AG04450 (cell line): ENCODE measurements at regions not wholly inside any gene's neighbourhood (a gene's known extent, or its start where the extent isn't known, plus 50 kb on each side); places are given as distances from the start of the nearest gene placed in this dataset.

Source experiments
- CTCF ChIA-PET: fragments of 300-600, 350-600 bp; formaldehyde crosslinking; extraction: SDS; loops from one replicate; lab custom pipeline; 2022; ENCODE audit warnings: antibody characterized with exemption, inconsistent platforms; lab: Charles Lee
- POLR2A ChIA-PET: fragments of 350-600 bp; formaldehyde crosslinking; extraction: SDS; loops from one replicate; lab custom pipeline; 2021; ENCODE audit warnings: antibody characterized with exemption, inconsistent platforms; lab: Yijun Ruan, JAX
- DNase-seq: peaks from one replicate; pipeline ENCODE4 v3.0.0-alpha.2; 2011; ENCODE audit warnings: low read depth, low spot score
- H3K27ac ChIP-seq: one replicate; pipeline ENCODE4 v1.5.1; 2012; ENCODE audit warnings: low read depth, low read length, control low read depth
- H3K27me3 ChIP-seq: one replicate; pipeline ENCODE4 v1.6.0; 2012; ENCODE audit warnings: low read length; ENCODE audit not compliant: control insufficient read depth, insufficient read depth
- H3K4me3 ChIP-seq: 2 replicates; pipeline ENCODE4 v1.5.1; 2011; ENCODE audit warnings: mild to moderate bottlenecking, low read depth, low read length, control low read depth
- H3K9me3 ChIP-seq: 2 replicates; pipeline ENCODE4 v1.5.1; 2012; ENCODE audit warnings: low read length; ENCODE audit not compliant: control insufficient read depth, insufficient read depth
- TF ChIP-seq, protein P1 (sequence below): IDR thresholded peaks from 2 replicates; pipeline ENCODE4 v1.5.1; 2011; ENCODE audit warnings: low read depth, low read length, control low read depth, inconsistent platforms

DNA sequence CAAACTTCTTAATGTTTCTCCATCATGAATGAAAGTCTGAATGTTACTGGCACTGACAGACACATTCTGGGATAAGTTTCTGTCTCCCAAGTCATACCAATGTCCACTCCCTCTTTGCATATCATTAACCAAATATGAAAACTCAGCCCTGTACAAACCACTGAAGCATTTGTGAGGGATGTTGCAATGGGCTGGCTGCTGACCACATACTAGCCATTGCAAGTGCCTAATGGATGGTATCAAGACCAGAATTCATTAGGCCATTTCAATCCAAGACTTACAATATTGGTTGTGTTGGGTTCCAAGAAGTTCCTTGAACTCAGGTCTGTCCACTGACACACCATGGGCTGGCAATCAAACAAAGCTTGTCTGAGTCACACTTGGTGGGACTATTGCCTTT lies 73.8 kb downstream of the CBLN2 start:
- ChIA-PET CTCF (no interaction called here), POLR2A (no interaction called here)
- no peak for DNase-seq

DNA sequence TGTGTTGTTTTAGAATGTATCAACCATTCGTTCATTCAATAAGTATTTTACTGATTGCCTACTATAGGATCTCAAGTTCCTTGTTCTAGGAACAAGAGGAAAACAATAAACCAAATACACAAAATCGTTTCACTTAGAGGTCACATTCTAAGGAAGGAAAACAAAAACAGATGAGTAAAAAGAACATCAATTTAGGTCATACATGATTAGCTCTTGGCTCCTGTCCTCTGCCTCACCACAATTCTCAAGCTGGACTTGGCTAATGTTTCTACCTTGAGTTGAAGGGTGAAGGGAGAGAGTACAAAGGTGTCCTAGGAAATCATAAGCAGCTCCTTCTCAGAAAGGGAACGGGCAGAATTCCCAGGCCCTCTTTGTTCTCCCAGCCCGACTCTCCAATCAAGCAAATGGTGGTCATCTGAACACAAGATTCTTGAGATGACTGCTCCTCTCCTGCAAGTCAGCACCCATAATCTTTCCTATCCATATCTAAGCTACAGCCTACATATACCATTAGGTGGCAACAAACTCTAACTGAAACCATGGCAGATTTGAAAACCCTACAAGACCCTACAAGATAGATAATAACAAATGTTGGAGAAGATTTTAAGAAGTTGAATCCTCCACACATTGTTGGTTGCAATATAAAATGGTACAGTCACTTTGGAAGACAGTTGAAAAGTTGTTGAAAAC lies 76.0 kb downstream of the CBLN2 start:
- Histone ChIP-seq H3K9me3 (no peaks in the 10 kb centered on the region; the same call in 1 of the 2 replicates), H3K27me3 (no peaks in the 10 kb centered on the region), H3K4me3 (no peak overlapping the region), H3K27ac (no peak overlapping the region)
- no peak for DNase-seq
- TF ChIP-seq, protein P1, sequence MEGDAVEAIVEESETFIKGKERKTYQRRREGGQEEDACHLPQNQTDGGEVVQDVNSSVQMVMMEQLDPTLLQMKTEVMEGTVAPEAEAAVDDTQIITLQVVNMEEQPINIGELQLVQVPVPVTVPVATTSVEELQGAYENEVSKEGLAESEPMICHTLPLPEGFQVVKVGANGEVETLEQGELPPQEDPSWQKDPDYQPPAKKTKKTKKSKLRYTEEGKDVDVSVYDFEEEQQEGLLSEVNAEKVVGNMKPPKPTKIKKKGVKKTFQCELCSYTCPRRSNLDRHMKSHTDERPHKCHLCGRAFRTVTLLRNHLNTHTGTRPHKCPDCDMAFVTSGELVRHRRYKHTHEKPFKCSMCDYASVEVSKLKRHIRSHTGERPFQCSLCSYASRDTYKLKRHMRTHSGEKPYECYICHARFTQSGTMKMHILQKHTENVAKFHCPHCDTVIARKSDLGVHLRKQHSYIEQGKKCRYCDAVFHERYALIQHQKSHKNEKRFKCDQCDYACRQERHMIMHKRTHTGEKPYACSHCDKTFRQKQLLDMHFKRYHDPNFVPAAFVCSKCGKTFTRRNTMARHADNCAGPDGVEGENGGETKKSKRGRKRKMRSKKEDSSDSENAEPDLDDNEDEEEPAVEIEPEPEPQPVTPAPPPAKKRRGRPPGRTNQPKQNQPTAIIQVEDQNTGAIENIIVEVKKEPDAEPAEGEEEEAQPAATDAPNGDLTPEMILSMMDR: no peak
- ChIA-PET POLR2A (no interaction called here), CTCF (no interaction called here)

More for the DNA sequence above, 73.8 kb downstream of the CBLN2 start:
- Histone ChIP-seq H3K4me3 (no peak overlapping the region), H3K27me3 (no peaks in the 10 kb centered on the region), H3K27ac (no peak overlapping the region), H3K9me3 (no peaks in the 10 kb centered on the region; the same call in 1 of the 2 replicates)
- TF ChIP-seq, protein P1: no peak

DNA sequence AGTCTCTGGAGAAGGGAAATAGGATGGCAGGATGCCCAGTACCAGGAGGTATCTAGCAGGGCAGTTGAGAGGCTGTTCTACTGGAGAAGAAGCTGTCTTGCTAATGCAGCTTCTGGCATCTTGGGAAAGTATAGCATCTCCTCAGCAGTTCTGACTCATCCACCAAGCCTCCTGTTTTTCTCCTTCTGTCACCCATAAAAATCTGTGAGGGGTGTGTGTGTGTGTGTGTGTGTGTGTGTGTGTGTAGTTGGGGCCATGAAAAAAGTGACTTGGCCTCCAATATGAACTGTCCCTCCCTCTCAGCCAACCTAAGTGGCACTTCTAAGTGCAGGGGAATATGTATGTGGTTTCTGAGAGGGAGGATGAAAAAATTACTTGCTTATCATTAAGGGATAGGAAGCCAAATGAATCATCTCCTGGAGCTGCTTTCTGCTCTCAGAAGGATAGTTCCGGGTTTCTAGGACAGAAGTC lies 83.9 kb downstream of the CBLN2 start:
- no peak overlapping the region for H3K27ac ChIP-seq
- POLR2A ChIA-PET: no interaction called here
- no peak for DNase-seq

DNA sequence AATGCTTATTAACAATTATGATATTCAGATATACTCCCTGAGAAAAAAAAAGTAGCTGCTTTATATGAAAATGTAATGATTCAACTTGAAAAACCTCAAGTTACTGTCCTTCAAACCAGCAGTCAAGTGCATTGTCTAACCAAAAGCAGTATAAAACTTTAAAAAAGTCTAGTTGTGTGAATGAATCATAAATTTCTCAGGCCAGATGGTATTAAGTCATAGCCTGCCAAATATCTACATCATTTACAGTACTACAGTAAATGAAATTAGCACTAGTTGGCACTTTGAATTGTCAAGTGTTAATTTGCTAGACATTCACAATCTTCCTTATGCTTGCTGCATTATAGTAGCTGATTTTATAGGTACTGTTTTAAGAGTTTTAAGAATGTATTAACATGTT lies 85.9 kb downstream of the CBLN2 start:
- Histone ChIP-seq H3K27me3 (no peaks in the 10 kb centered on the region), H3K4me3 (no peak overlapping the region), H3K9me3 (peaks cover 8% of the 10 kb centered on the region), H3K27ac (no peak overlapping the region)
- CTCF ChIA-PET: no interaction called here
- no peak for DNase-seq
- POLR2A ChIA-PET: no interaction called here
- TF ChIP-seq, protein P1: no peak

More for the DNA sequence above, 83.9 kb downstream of the CBLN2 start:
- Histone ChIP-seq H3K4me3 (no peak overlapping the region), H3K9me3 (0 out of 2 replicates have a peak, but pooled peaks cover 4% of the 10 kb centered on the region), H3K27me3 (no peaks in the 10 kb centered on the region)
- CTCF ChIA-PET: no interaction called here
- TF ChIP-seq, protein P1: no peak

DNA sequence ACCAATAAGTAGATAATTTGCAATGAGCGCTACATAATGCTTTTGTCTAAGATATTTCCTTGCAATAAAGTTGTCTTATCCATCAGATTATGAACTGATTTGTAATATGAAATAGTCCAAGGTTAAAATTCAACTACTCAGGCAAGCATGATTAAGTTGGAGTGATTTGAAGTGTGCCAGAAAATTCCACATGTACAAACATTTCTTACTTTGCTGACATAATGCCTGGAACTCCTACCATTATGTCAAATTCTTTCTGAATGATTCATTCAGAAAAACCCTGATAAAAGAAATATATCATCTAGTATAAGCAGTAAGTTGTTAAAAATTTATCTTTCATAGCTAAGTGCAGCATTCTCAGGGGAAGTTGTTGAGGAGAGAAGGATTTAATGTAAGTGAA lies 87.3 kb downstream of the CBLN2 start:
- TF ChIP-seq, protein P1: no peak
- Histone ChIP-seq H3K27me3 (no peaks in the 10 kb centered on the region), H3K4me3 (no peak overlapping the region), H3K27ac (no peak overlapping the region), H3K9me3 (peaks cover 8% of the 10 kb centered on the region)
- CTCF ChIA-PET: no interaction called here
- no peak for DNase-seq
- POLR2A ChIA-PET: no interaction called here
